LoVo (cell line): ENCODE measurements at regions not wholly inside any gene's neighbourhood (a gene's known extent, or its start where the extent isn't known, plus 50 kb on each side); places are given as distances from the start of the nearest gene placed in this dataset.

Experiments
- DNase-seq: peaks from one replicate; pipeline ENCODE4 v3.0.0-alpha.2; 2016; ENCODE audit warnings: low spot score

GRCh38 chr11:80519596-80520506 lies 1079.0 kb upstream of the TENM4 start:
- DNase-seq = no peak

- no peak for DNase-seq
Measured at GRCh38 chr11:80517701-80518100, 1076.9 kb upstream of the TENM4 start.

GRCh38 chr11:80515097-80515496 lies 1074.3 kb upstream of the TENM4 start:
- DNase-seq = no peak

- DNase-seq = no peak
Measured at GRCh38 chr11:80512491-80512890, 1071.7 kb upstream of the TENM4 start.

- DNase-seq = no peak
Measured at GRCh38 chr11:80505771-80506170, 1064.9 kb upstream of the TENM4 start.

GRCh38 chr11:80503990-80504389 lies 1063.2 kb upstream of the TENM4 start:
- DNase-seq = no peak

GRCh38 chr11:80502511-80502910 lies 1061.7 kb upstream of the TENM4 start:
- DNase-seq = no peak

GRCh38 chr11:80495116-80495515 lies 1054.3 kb upstream of the TENM4 start:
- DNase-seq = no peak

GRCh38 chr11:80487952-80488351 lies 1047.1 kb upstream of the TENM4 start:
- no peak for DNase-seq

- DNase-seq = no peak
Measured at GRCh38 chr11:80486678-80487077, 1045.8 kb upstream of the TENM4 start.

- DNase-seq = no peak
Measured at GRCh38 chr11:80477178-80477577, 1036.3 kb upstream of the TENM4 start.

GRCh38 chr11:80473562-80473961 lies 1032.7 kb upstream of the TENM4 start:
- no peak for DNase-seq

GRCh38 chr11:80469871-80470270 lies 1029.0 kb upstream of the TENM4 start:
- no peak for DNase-seq

GRCh38 chr11:80466570-80466969 lies 1025.7 kb upstream of the TENM4 start:
- no peak for DNase-seq

- DNase-seq = no peak
Measured at GRCh38 chr11:80462211-80462610, 1021.4 kb upstream of the TENM4 start.

- DNase-seq = no peak
Measured at GRCh38 chr11:80458376-80458775, 1017.5 kb upstream of the TENM4 start.

- no peak for DNase-seq
Measured at GRCh38 chr11:80457823-80458222, 1017.0 kb upstream of the TENM4 start.

GRCh38 chr11:80455818-80456217 lies 1015.0 kb upstream of the TENM4 start:
- no peak for DNase-seq

- DNase-seq = no peak
Measured at GRCh38 chr11:80451105-80451504, 1010.3 kb upstream of the TENM4 start.

GRCh38 chr11:80448709-80449108 lies 1007.9 kb upstream of the TENM4 start:
- no peak for DNase-seq

GRCh38 chr11:80443177-80443576 lies 1002.3 kb upstream of the TENM4 start:
- no peak for DNase-seq

- DNase-seq = no peak
Measured at GRCh38 chr11:80441821-80442220, 1001.0 kb upstream of the TENM4 start.

GRCh38 chr11:80440835-80441234 lies 1000.0 kb upstream of the TENM4 start:
- no peak for DNase-seq

GRCh38 chr11:80436547-80436946 lies 995.7 kb upstream of the TENM4 start:
- no peak for DNase-seq
